ENCODE measurements at regions not wholly inside any gene's neighbourhood (a gene's known extent, or its start where the extent isn't known, plus 50 kb on each side); places are given as distances from the start of the nearest gene placed in this dataset.

GRCh38 chr16:65940711-65941110, 425.8 kb upstream of the CDH5 start:
- H3K23ac ChIP-seq (ENCODE audit: insufficient read length): no peak overlapping the region
- no peak overlapping the region for H2BK5ac ChIP-seq (ENCODE audit: low read depth, low read length)
- no peak overlapping the region for H4K8ac ChIP-seq (ENCODE audit: extremely low read depth, insufficient read depth, low read length)
- H3K9ac ChIP-seq (replicated peaks in 1 of 4; ENCODE audit: extremely low read depth in 1 of 4, low read depth in 3 of 4, low read length in 3 of 4): no peak overlapping the region
- 88% methylated on average over 1 of the region's 1 CpG; no CpG with 5 or more reads in 1 of the 2 experiments for WGBS, 2 experiments (ENCODE audit: extremely low coverage in 1 of 2, insufficient coverage in 1 of 2, insufficient read length in 1 of 2, insufficient replicate concordance in 2 of 2, low coverage in 1 of 2, low lambda C conversion rate in 2 of 2, missing lambda C conversion rate in 1 of 2)
- no peak overlapping the region for H3K14ac ChIP-seq (ENCODE audit: insufficient read length)
- no peak overlapping the region for H3K4ac ChIP-seq (replicated peaks; ENCODE audit: insufficient read length, low read depth, low read length)
- no peaks in the 10 kb centered on the region for H3K23me2 ChIP-seq (ENCODE audit: low read depth, low read length)
- no peak overlapping the region for H2BK12ac ChIP-seq (ENCODE audit: low read depth, low read length)
- no peak for FAIRE-seq
- H4K5ac ChIP-seq (ENCODE audit: insufficient read length, low read depth, low read length): no peak overlapping the region
- H2AK5ac ChIP-seq (ENCODE audit: low read depth, low read length): no peak overlapping the region
- H3K4me2 ChIP-seq (ENCODE audit: insufficient read depth in 1 of 2, low read depth in 2 of 2, low read length in 2 of 2): no peak overlapping the region
- no peak overlapping the region for H3K27ac ChIP-seq (ENCODE audit: low read depth, low read length)
- no peaks in the 10 kb centered on the region for H3K4me1 ChIP-seq (replicated peaks in 1 of 4; ENCODE audit: control insufficient read depth in 3 of 4, insufficient read depth in 4 of 4, low read length in 3 of 4)
- ChIA-PET CTCF (ENCODE audit: partially characterized antibody) (interaction anchor here (1.6 kb wide), 1 partner anchor 9 kb away, joined by 4 read pairs; no protein-coding TSS in a partner anchor), POLR2A (ENCODE audit: partially characterized antibody) (no interaction called here)
- no peak overlapping the region for H2BK15ac ChIP-seq (ENCODE audit: low read length)
- no peaks in the 10 kb centered on the region for H4K20me1 ChIP-seq (replicated peaks in 1 of 2; ENCODE audit: control insufficient read depth in 1 of 2, insufficient read depth in 2 of 2, low read length in 2 of 2)
- no peak overlapping the region for H3K56ac ChIP-seq (replicated peaks; ENCODE audit: insufficient read length, low read depth, low read length)
- no peaks in the 10 kb centered on the region for H3K36me3 ChIP-seq (ENCODE audit: control insufficient read depth in 2 of 4, insufficient read depth in 4 of 4, low read length in 3 of 4)
- H3K79me2 ChIP-seq (ENCODE audit: control insufficient read depth in 1 of 2, insufficient read depth in 2 of 2, low read length in 2 of 2): no peaks in the 10 kb centered on the region
- H3K18ac ChIP-seq (ENCODE audit: extremely low read depth, low read length): no peak overlapping the region
- H2BK20ac ChIP-seq (ENCODE audit: low read length): no peak overlapping the region
- no peaks in the 10 kb centered on the region for H3K27me3 ChIP-seq (replicated peaks in 1 of 4; ENCODE audit: control insufficient read depth in 3 of 4, extremely low read depth in 1 of 4, insufficient read depth in 3 of 4, low read length in 3 of 4)
- DNase-seq (ENCODE audit: low read depth in 1 of 2, low spot score in 2 of 2): no peak
- H3K79me1 ChIP-seq (ENCODE audit: low read depth, low read length): no peaks in the 10 kb centered on the region
- TF ChIP-seq TAF7 (optimal IDR thresholded peaks at IDR 0.05; ENCODE audit: borderline replicate concordance, low read depth, low read length): no peak
- no peak overlapping the region for H3K4me3 ChIP-seq (ENCODE audit: extremely low read depth in 1 of 4, insufficient read depth in 2 of 4, low read depth in 3 of 4, low read length in 4 of 4)
- no peaks in the 10 kb centered on the region for H3K9me3 ChIP-seq (ENCODE audit: insufficient read depth in 2 of 2, low read depth in 1 of 2, low read length in 1 of 2)
- no peak overlapping the region for H2BK120ac ChIP-seq (replicated peaks; ENCODE audit: low read depth, low read length)
- H2AFZ ChIP-seq (ENCODE audit: low read length): no peak overlapping the region
- H4K91ac ChIP-seq (replicated peaks; ENCODE audit: insufficient read length, low read length): no peak overlapping the region

All from H1 (cell line).